ENCODE measurements at regions not wholly inside any gene's neighbourhood (a gene's known extent, or its start where the extent isn't known, plus 50 kb on each side); places are given as distances from the start of the nearest gene placed in this dataset.

- no peak overlapping the region for H3K27ac ChIP-seq
These were observed 1507.4 kb downstream of the CDH11 start for GRCh38 chr16:63614429-63614828.

GRCh38 chr16:63613701-63614100, 1508.2 kb downstream of the CDH11 start:
- no peak for TF ChIP-seq CTCF (conservative IDR thresholded peaks at IDR 0.05)
- H3K27ac ChIP-seq: no peak overlapping the region

More at GRCh38 chr16:63614429-63614828, 1507.4 kb downstream of the CDH11 start:
- TF ChIP-seq ZFX (IDR thresholded peaks at IDR 0.05) (no peak), CTCF (conservative IDR thresholded peaks at IDR 0.05) (no peak)

GRCh38 chr16:63612462-63613227, 1509.2 kb downstream of the CDH11 start:
- no peak for TF ChIP-seq CTCF (conservative IDR thresholded peaks at IDR 0.05)
- TF ChIP-seq ZFX (IDR thresholded peaks at IDR 0.05): no peak
- no peak overlapping the region for H3K27ac ChIP-seq

DNA sequence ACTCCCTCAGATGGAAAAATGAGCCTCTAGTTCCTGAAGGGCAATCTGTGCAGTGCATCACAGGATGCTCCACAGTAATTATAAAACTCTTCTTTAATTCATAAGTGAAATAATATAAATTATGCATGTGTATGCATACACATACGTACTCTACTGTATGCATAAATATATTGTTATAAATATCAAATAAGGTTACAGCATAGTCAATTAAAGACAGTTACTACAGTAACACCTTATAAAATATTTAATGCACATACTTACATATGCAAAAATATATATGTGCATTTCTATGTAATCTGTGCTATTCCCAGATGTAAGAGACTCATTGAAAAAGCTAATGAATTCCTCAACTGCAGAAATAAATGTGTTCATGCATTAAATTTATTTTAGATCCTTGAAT, 1515.1 kb downstream of the CDH11 start:
- H3K27ac ChIP-seq: no peak overlapping the region

DNA sequence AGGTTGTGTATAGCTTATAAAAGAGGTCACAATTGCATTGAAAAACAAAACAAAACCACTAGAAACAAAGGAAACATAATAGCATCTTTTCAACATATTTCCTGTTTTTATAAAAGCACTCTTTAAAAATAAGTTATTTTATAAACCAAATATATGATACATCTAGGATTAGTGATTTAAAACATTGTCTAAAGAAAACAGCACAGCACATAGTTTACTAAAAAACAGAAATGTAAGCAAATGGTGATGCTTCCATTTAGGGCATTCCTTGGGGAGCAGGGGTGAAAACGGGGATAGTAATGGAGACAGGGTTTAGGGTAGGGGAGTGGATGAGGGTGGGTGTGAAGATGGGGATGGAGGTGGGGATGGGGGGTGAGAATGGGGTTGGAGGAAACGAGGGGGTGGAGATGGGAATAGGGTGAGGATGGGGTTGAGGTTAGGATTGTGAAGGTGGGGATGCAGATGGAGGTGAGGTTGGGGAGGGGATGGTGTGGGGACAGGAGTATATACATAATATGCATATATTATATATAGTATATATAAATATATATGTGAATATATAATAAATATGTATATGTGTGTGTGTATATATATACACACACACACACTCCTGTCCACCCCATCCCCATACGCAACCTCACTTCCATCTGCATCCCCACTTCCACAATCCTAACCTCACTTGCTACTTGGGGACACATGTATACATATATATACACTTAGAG, 1519.5 kb downstream of the CDH11 start:
- no peak overlapping the region for H3K27ac ChIP-seq
- TF ChIP-seq CTCF (conservative IDR thresholded peaks at IDR 0.05): no peak
- TF ChIP-seq ZFX (IDR thresholded peaks at IDR 0.05): no peak

More for the DNA sequence above, 1515.1 kb downstream of the CDH11 start:
- TF ChIP-seq ZFX (IDR thresholded peaks at IDR 0.05): no peak
- no peak for TF ChIP-seq CTCF (conservative IDR thresholded peaks at IDR 0.05)

GRCh38 chr16:63596716-63597115, 1525.1 kb downstream of the CDH11 start:
- H3K27ac ChIP-seq: no peak overlapping the region
- TF ChIP-seq ZFX (IDR thresholded peaks at IDR 0.05): no peak
- no peak for TF ChIP-seq CTCF (conservative IDR thresholded peaks at IDR 0.05)

- TF ChIP-seq CTCF (conservative IDR thresholded peaks at IDR 0.05) (no peak), ZFX (IDR thresholded peaks at IDR 0.05) (no peak)
- H3K27ac ChIP-seq: no peak overlapping the region
These were observed 1529.0 kb downstream of the CDH11 start for GRCh38 chr16:63592852-63593251.

Measured in C4-2B (cell line).